GM21825 (cell line): ENCODE measurements at regions not wholly inside any gene's neighbourhood (a gene's known extent, or its start where the extent isn't known, plus 50 kb on each side); places are given as distances from the start of the nearest gene placed in this dataset.

Experiments
- ATAC-seq: cut with Tn5 transposase; IDR thresholded peaks from one replicate; pipeline ENCODE4 v1.9.1; 2021; ENCODE audit warnings: mild to moderate bottlenecking, moderate library complexity; ENCODE audit not compliant: unreplicated experiment

DNA sequence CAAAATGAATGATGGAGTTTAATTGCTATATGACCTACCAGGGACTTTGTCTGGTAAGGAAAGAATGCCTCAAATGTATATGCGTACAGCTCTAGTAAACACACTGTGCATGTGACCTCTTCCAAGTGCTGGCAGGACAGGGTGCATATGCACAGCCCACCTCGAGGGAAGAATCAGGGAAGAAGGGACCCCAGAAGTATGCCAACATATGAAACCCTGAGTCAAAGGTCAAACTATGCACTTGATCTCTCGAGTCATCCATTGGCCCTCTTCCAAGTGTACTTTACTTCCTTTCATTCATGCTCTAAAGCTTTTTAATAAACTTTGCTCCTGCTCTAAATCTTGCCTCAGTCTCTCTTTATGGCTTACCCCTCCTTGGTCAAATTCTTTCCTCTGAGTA, 804.6 kb upstream of the COX7C start:
- no peak for ATAC-seq

DNA sequence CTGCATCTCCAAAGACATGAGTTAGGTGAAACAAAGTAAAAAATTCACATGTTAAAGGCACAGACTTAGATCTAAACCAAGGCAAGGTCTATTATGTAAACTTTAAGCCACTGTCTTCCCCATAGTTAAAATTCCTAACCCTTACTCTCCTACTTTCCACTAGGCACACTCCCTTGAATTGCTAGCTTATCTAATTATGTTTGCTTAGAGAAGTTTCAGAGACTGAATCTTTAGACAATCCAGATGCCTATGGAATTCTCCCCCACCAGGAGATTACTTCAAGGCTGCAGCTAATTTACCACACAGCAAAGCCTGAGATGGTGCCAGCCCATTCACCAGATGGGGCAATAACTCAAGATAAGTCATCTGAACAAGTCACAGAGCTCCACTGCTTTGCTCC, 803.1 kb upstream of the COX7C start:
- no peak for ATAC-seq

DNA sequence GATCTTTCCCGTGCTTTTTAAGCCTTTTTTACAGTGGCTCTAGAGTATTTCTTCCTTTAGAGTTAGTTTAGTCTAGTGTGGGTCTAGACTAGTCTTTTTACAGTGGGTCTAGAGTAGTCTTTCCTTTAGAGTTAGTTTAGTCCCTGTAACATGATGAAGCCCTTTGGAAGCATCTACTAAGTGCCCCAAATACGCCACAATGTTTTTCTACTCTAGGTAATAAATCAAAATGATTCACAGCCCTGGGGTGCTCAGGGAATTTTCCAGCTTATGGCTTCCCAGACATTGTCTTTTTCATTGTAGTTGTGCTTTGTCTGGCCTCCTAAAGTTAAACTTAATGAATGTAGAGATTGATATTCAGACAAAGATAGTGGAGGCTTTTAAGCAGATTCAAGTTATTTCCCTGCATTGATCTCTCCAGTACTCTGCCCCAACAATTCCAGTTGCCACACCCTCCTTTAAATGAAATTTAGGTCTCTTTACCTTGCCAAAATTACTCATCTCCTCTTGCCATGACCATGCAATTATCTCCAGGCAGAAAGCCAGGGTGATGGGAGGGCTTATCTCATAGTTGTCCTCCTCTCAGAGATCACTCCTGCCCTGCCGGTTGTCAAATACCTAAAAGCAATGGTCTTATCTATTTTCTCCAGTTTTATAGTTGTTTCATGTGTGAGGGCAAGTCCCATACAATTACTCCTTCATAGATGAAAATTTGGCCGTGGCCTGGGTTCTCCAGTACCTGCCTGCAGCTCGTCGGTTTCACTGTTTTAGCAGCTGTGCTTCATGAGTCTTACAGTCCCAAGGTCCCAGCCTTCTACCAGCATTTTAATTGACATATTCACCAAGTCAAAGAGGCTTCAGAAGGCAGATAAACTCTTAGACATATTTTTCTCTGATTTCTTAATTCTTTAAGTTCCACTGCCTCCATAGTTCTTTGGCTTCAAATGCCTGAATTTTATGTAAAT, 794.0 kb upstream of the COX7C start:
- ATAC-seq = no peak

DNA sequence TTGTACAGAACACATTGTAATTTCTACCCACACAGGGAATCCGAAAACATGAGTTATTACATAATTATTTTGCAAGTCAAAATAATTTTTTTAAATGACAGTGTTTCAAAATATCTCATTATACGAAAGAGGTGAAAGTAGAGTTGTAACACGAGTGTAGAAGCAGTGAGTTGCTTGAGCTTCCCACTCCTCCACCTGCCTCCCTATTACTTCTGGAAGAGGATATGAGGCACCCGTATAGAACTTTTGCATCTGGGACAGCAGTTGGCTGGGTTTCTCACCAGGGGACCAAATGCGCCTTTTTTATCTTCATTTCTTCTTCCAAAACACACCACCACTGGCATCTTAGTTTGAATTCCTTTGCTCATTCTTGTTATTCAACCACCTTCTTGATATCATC, 779.0 kb upstream of the COX7C start:
- ATAC-seq = no peak

DNA sequence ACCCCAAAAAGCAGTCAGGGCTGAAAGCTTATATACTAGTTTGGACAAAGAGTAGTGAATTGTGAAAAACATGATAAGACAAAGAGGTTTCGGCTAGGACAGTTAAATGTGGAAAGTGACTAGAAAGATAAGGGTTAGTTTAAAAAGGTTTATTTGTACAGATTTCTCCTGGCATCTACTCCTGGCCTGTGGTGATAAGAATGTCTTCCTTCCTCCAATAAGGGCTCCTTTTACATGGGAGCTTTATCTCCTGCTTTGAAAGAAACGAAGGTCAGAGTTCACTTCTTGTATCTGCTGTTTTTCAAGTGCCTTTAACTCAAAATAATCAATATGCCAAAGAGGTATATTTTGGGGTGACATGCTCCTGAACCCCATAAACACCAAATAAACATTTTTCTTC, 776.1 kb upstream of the COX7C start:
- ATAC-seq = no peak

DNA sequence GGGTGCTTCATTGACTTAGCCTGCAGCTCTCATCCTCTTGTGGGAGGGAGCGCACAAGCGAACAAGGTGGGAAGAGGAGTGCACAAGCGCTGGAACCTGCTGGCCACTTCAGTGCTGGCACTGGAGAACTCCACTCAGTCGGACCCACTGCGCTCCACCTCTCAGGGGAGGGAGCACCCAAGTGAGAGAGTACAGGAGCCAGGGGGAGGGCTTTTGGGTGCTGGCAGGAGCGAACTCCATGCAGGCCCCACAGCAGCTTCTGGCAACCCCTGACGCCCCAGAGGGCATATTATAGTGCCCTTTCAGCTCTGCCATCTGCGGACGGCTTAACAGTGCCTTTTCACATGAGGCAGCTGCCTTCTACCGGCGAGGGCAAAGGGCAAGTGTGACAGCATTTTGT, 774.2 kb upstream of the COX7C start:
- no peak for ATAC-seq

DNA sequence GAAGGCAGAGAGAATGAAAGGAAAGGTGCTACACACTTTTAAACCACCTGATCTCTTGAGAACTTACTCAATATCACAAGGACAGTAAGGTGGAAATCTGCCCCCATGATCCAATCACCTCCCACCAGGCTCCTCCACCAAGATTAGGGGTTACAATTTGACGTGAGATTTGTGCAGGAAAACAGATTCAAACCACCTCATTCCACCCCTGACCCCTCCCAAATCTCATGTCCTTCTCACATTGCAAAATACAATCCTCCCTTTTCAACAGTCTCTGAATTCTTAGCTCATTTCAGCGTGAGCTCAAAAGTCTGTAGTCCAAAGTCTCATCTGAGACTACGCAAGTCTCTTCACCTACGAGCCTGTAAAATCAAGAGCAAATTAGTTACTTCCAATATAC, 768.3 kb upstream of the COX7C start:
- ATAC-seq = no peak

DNA sequence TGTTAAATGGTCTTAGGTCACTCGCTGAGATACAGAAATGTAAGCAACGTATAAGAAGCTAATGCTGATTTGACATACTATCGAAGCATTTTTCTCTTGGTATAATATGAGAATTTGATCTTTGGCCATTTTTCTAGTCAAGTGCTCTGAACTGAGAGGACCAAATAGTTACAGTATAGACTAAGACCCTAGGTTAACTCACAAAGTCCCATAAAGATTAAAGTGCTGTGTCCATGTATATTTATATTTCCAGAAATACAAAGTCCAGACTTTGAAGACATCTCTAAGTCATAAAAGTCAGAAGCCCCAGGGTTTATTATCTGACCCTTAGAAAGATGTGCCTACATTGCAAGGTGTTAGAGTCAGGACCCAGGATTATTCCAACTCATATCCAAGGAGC, 752.4 kb upstream of the COX7C start:
- no peak for ATAC-seq

DNA sequence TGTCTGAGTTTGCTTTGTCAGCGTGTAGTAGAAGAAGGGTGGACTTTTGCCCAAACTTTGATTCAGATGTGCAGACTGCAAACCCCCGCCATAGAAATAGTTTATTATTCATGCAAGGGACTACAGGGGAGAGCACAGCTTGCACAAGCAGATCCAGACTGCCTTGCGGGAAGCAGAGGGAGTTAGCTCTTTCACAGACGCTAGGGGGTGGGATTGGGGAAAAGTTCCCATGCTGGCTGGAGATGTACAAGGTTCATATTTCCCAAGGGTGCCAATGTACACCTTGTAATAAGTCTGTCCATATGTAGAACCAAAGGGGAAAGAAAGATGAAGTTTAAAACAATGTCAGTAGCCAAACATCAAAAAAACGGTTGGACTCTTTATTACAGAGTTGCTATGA, 749.7 kb upstream of the COX7C start:
- ATAC-seq = no peak

DNA sequence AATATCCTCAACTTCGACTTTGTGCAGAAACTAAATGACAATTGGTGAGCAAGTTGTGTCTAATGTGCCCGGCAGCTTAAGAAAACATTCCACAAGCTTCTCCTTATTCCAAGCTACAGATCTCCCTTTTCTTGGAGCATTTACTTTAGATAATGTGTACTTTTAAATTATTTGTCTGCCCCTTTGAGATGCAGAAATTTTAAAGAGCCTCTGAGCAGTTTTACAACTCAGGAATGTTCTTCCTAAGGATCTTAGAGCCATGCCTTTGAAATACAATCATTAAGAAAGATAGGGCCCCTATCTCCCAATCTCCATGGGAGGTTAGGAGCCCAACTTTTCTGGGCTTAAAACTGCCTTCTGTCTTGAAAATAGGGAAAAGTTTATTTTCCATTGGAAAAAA, 723.7 kb upstream of the COX7C start:
- no peak for ATAC-seq

DNA sequence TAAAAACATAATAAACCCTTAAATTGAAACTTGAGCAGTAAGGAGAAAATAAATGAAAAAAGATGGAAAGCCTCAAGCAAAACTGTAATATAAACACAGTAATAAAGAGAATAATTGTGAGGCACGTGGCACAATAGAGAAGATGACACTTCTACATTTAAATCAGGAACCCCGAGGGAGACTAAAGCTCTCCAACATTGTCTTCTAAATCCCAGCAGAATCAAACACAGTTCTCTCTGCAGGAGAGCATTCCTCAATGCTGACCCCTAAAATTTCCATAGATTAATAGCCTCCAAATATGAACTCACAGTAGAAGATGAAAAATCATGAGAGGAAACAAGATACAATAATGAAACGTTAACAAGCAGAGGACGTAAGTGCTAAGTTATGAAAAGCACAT, 721.2 kb upstream of the COX7C start:
- ATAC-seq = no peak

DNA sequence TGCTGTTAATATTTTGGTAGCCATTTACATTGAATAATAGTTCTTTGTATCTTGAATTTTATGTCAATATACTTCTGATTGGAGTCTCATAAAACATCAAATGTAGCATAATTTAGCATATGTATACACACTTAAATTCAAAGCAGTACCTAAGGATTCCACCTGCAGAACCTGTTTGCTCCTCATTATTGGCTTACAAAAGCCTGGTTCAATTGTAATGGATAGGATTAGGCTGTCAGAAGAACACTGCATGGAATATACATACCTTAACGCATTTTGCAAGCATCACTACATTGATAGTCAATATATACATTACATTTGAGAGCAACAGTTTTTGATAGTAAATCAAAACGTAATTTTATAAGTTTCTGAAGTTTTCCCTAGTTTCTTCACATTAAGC, 711.3 kb upstream of the COX7C start:
- no peak for ATAC-seq

DNA sequence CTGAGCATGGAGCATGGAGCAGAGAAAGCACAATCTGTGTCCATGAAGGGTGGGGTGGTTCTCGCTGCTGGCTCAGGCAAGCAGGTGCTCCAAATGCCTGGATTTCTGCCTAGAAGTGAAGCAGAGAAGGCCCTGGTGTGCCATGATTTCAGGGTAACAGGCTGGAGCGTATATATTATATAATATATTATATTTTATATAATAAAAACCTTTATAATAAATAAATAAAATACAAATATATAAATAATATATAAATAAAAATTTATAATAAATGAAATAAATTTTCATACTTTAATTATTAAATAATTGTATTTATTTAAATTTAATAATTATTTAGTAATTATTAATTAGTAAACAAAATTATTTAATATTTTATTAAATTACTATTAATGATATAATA, 707.4 kb upstream of the COX7C start:
- ATAC-seq = no peak

DNA sequence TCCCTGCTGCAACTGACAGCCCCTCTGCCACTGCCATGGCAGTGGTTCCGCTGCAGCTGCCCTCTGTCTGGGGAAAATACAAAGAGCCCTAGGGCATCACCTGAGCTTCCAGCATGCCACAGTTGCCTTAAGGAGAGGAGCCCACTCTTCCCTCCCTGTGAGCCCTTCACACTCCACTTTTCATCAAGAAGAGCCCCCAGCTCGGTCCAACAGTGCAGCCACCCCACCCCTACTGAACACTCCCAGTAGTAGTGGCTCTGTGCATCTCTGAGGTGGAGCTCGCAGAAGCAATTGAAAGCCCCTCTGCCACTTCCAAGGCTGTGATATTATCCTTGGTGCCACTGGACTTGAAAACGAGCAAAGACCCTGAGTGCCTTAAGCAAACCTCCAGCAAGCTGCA, 696.8 kb upstream of the COX7C start:
- no peak for ATAC-seq

DNA sequence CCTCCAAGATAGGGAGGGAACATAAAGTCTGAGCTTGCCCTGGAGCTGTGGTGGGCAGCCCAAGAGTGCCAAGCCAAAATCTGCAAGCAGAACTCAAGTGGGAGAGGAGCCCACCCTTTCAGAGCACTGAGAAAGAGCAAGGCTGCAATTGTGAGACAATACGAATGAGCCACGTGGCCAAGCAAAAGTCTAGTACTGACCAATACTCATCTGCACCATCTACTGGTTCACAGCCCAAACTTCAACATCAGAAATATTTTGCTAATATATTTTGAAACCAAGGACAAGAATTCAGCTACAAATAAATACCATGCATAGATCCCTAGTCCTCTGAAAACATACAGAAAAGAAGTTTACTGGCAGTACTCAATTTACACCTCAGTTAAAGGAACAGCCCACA, 696.2 kb upstream of the COX7C start:
- ATAC-seq = no peak

DNA sequence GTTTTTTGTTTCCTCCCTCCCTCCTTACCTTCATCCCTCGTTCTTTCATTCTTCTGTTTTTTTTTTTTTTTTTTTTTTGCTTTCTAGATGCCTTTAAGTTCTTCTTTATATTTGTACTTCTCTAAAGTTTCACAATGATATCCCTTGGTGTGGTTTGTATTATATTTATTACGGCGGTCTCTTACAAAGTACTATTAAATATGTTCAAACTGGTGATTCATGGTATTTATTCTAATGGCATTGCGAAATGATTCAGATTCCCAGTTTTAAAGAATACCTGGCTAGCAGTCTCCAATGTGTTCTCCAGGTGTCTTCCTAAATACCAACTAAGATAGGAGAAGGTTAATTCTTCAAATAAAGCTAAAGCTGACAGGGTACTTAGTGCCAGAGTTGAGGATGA, 690.1 kb upstream of the COX7C start:
- ATAC-seq = no peak

DNA sequence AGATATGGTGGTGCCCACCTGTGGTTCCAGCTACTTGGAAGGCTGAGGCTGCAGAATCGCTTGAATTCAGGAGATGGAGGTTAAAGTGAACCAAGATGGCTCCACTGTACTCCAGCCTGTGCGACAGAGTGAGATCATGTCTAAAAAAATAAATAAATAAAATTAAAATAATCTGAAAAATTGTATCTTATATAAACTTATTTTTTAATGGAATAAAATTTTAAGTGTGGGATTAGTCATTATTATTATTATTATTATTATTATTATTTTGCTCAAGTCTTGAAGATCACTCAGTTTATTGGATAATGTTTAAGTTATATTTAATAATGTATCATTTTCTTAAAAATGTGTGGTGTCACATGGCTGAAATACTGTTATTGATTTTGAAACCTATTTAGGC, 688.0 kb upstream of the COX7C start:
- ATAC-seq = no peak

DNA sequence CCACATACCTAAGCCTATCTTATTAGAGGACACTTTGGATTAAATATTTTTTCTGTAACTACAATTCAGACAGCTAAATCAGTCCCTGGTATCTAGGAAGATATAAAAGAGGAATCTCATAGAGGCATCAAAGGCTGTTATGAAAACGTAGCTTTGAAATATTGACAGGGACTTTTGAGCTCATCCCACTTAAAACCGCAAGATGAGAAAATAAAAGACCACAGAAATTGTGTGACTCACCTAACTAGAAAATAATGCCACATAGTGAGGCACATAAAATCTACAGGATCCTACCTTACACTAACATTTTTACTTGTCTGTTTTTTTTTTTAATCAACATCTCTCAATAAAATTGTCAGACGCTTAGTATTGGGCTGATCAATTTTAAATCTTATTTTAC, 686.5 kb upstream of the COX7C start:
- ATAC-seq = no peak

DNA sequence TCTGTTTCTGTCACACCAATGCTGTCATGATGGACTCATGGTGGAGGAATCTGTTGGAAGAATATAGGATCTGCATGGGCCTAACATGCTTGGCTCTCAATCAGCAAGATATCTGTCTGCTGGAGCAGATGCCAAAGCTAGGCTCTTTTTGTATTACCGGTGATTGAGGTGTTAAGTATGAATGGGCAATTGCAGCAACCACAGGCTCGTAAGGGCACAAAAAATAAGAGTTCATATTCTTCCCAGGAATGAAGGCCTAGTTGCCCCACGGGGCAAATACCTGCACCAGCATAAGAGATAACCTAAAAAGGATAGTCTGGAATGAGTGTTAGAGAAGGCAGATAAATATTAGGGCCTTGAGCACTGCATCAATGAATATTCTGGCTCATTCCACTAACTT, 679.5 kb upstream of the COX7C start:
- no peak for ATAC-seq

DNA sequence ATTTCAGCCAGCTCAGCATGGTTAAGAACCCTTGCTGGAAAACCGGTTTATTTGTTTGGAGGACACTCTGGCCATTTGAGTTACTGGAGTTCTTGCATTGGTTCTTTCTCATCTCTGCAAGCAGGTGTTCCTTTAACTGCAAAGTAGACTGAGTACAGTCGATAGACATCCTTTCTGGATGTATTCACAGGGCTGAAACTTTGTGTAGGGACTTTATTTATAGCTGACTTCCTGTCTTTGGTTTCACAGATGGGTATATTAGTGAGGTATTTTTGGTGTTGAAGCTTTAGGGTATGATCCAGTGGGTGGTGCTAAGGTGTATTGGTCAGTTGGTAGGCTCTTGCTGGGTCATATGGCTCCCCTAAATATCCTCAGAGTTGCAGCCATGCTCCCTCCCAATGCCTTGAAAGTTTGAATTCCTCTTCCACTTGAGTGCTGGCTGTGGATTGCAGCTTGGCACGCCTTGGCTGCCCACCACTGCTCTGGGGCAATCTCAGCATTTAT, 666.0 kb upstream of the COX7C start:
- ATAC-seq = no peak

DNA sequence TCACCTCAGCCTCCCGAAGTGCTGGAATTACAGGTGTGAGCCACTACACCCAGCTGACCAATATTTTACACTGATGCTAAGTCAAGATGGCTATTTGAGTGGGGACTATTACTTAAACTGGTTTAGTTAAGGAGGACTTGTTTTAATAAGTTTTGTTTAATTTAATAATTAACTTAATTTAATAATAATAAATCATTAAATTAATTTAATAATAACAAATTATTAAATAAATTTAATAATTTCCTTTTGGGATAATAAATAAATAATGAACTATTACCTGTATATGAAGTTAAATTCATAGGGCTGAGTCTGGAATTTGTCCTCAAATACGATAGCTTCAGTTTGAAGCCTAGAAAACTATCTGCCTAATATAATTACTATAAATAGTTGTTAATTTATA, 665.1 kb upstream of the COX7C start:
- ATAC-seq = no peak

DNA sequence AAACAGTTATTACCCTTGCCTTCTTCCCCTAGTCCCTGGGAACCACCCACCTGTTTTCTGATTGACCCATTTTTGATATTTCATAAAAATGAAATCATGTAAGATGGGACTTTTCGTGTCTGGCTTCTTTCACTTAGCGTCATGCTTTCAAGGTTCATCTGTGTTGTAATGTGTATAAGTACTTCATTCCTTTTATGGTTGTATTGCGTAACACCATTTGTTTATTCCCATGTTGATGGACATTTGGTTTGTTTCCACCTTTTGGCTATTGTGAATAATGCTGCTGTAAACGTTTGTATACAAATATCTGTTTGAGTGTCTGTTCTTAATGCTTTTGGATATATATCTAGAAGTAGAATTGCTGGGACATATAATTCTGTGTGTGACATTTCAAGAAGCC, 650.1 kb upstream of the COX7C start:
- no peak for ATAC-seq

DNA sequence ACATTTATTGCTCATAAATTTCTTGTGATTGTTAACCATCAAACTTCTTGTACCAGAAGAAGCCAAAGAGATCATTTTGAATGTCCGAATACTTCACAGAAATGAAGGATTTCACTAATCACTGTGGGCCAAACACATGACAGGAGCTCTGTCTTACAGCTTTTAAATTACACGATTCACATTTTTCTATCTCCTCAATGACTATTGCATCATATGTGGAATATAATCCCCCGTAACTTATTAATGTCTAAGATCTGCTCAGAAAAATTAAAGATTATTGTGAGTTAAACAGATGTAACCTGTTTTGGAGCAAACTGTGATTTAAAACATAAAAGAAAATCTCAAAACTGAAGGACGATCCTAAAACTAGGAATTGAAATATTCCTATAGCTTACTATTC, 645.2 kb upstream of the COX7C start:
- ATAC-seq = no peak
